Hepatic stellate cell (primary cell): ENCODE measurements at regions not wholly inside any gene's neighbourhood (a gene's known extent, or its start where the extent isn't known, plus 50 kb on each side); places are given as distances from the start of the nearest gene placed in this dataset.
A peak's percentile ranks its signal among the peaks of the same experiment; 100 is the strongest.

ENCODE experiments used
- DNase-seq: peaks from one replicate; pipeline ENCODE4 v3.0.0; 2011; ENCODE audit warnings: low spot score

DNA sequence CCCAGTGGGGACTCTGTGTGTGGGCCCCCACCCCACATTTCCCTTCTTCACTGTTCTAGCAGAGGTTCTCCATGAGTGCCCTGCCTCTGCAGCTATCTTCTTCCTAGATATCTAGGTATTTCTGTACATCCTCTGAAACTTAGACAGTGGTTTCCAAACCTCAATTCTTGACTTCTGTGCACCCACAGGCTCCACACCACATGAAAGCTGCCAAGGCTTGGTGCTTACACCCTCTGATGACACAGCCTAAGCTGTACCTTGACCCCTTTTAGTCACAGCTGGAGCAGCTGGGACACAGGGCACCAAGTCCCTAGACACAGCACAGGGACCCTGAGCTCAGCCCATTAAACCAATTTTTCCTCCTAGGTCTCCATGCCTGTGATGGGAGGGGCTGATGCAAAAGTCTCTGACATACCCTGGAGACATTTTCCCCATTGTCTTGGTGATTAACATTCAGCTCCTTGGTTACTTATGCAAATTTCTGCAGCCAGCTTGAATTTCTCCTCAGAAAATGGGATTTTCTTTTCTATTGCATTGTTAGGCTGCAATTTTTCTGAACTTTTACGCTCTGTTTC, 304.5 kb downstream of the OTOL1 start:
- DNase-seq, result no peak

- DNase-seq, result no peak
Observed at GRCh38 chr3:161818106-161818505, 321.5 kb downstream of the OTOL1 start.

- DNase-seq, result no peak
Observed at GRCh38 chr3:161821591-161821990, 325.0 kb downstream of the OTOL1 start.

- no peak for DNase-seq
Observed at GRCh38 chr3:161822291-161822690, 325.7 kb downstream of the OTOL1 start.

DNA sequence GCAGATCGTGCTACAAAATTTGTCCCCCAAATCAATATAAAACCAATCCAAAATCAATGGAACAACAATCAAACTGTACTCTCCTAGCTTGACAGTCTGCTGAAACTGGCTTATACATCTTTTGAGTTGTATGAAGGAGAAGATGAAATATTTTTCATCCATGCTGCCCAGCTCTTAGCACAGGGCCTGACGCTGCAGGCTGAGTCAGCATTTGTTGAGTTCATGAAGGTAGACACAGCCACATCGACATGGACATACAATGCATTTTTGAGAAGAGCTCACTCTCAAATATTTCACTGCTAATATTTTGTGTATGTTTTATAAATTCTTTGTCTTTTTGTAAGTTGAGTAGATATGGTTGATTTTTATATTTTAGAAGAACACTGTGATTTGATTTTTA, 327.3 kb downstream of the OTOL1 start:
- DNase-seq, result no peak

- no peak for DNase-seq
Observed at GRCh38 chr3:161838021-161838420, 341.4 kb downstream of the OTOL1 start.

DNA sequence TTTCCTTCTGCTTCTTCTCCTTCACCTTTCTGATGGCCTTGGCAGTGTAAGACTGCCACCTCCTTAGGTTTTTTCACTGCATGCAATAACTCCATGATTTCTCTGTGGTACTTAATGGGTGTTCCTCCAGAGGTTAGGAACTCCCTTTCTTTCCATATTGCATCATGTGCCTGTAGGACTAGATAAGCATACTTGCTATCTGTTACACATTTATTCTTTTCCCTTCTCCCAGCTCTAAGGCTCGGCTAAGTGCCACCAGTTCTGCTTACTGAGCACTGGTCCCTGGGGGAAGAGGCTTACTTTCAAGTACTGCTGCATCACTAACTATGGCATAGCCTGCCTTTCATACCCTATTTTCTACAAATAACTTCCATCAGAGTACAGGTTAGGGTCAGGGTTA, 351.8 kb downstream of the OTOL1 start:
- DNase-seq, result no peak

DNA sequence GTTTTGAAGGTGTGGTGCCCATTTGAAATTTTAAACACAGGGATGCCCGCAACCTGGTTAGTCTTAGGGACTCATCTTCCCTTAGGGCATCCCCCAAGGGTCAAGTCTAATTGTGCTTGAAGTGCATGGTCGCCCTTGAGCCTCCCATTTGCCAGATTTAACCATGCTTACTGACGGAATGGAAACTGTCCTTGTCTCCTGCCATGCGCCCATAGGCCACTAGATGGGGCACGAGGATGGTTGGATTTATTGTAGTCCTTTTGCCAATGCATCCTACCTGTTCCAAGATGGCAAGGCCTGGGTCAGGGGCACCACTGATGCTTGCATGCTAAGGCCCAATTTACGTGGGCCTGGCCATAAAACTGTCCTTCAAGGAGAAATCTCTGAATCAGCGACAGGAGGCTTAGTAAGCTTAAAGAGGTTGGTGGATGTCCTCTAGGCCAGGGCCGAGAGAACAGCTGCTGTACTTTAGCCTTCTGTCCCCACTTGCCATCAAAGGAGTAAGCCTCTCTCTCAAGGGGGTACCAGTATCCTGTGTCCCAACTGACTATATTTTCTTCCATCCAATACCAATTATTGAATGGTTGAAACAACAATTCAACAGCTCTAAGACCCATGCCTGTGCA, 355.4 kb downstream of the OTOL1 start:
- peak; percentile 14 for DNase-seq

- no peak for DNase-seq
Observed at GRCh38 chr3:161852744-161853143, 356.1 kb downstream of the OTOL1 start.

GRCh38 chr3:161854232-161854771, 357.7 kb downstream of the OTOL1 start:
- DNase-seq, result peak; percentile 9

GRCh38 chr3:161859057-161859456, 362.4 kb downstream of the OTOL1 start:
- DNase-seq, result no peak

DNA sequence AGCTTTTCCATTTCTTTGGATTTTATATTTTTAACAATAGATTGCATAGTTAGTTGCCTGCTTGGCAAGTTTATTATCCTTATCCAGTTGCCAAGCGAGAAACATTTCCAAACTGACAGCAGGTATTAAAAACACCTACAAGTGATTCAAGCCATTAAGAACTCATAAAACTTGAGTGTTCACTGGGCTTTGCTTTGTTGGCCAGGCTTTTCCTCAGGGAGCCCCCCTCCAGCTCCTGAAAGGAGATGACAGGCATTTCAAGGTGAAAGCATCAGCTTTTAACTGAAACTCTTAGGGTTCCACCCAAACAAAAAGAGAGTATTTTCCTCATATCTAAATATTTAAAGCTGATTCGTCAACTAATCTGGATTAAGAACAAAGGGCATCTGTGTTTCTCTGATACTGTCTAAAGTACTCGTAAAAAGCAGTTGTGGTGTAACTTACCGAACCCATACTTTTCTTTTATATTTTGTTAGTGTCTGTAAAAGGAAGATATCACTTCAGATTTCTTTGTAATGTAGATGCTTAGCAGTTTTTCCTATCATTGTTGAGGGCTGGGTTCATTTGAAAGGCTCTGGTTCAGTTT, 363.4 kb downstream of the OTOL1 start:
- no peak for DNase-seq

DNA sequence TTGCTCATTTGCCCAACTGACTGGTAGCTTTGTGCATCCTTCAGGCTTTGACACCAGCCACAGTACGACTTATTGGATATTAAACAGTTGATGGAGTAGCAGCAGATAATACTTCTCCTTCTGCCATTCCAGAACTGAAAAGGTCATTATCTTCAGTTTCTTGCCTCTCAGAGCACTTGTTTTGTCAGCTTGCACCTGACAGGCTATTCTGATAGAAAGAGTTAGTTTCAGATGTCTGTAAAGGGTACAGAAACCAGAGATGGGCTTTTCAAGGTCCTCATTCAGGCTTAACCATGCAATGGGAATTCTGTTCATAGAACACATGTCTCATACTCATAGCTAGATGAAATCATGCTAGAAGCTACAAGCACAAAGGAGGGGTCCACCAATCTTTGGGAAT, 367.2 kb downstream of the OTOL1 start:
- no peak for DNase-seq

- DNase-seq, result no peak
Observed at GRCh38 chr3:161866176-161866575, 369.6 kb downstream of the OTOL1 start.

- no peak for DNase-seq
Observed at GRCh38 chr3:161875483-161875882, 378.9 kb downstream of the OTOL1 start.

DNA sequence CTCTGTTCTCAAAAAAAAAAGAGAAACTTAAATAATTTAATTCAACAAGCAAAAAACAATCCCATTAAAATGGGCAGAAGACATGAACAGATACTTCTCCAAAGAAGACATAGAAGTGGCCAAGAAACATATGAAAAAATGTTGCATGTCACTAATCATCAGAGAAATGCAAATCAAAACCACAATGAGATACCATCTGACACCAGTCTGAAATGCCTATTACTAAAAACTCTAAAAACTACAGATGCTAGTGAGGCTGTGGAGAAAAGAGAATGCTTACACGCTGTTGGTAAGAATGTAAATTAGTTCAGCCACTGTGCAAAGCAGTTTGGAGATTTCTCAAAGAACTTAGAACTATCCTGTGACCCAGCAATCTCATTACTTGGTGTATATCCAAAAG, 382.9 kb downstream of the OTOL1 start:
- DNase-seq, result no peak

DNA sequence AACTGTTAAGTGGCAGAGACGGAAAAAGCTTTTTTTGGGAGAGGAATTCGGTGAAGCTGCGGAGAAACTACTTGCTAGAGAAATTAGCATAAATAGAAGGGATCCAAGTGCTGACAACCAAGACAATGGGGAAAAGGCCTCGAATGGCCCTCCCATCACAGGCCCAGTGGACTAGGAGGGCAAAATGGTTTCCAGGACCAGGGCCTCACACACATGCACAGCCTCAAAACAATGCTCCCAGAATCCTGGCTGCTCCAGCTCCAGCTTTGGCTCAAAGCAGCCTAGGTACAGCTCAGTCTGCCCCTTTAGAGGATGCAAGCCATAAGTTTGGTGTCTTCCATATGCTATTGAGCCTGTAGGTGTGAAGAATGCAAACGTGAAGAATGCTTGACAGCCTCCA, 388.2 kb downstream of the OTOL1 start:
- no peak for DNase-seq

GRCh38 chr3:161890147-161890625, 393.6 kb downstream of the OTOL1 start:
- peak; percentile 75 for DNase-seq

- peak; percentile 8 for DNase-seq
Observed at GRCh38 chr3:161893972-161894371, 397.4 kb downstream of the OTOL1 start.

DNA sequence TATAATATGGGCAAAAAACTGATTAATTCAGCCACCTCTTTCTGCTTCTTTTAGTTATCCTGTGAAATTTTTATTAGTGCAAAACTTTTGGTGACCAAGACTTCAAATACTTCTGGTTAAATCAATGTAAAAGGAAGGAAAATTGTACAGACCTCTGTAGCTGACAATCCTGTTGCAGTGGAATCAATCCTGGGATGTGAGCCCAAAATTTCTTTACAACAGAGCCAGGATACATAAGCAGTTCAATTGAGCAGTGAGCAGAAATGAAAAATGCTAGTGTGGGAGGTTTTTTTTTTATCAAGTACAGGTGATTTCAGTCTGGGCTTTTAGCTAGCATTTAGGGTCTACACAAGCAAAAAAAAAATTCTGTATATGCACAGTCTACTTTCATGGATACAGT, 398.0 kb downstream of the OTOL1 start:
- DNase-seq, result no peak

DNA sequence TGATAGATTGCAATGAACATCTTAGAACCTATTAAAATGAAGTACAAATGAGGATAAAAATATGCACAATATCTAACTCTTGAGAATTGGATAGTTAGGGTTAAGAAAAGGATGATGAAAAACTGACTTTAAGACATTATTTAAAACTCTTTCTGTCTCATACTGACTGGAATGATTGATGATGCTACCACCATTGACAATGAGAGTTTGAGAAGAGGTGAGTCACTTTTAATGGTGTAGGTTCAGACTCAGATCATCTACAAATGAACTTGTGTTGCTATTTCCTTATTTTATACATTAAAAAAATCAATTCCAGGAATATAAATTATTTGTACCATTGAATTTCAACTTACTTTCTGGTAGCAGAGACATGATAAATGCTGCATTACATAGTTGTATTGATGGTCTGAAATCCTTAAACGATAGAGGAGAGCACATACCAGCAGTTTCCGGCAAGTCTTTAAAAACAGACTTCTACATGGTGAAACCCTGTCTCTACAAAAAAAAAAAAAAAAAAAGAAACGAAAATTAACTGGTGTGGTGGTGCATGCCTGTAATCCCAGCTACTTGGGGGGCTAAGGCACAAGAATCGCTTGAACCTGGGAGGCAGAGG, 409.0 kb downstream of the OTOL1 start:
- DNase-seq, result no peak

- peak; percentile 17 for DNase-seq
Observed at GRCh38 chr3:161913786-161914389, 417.3 kb downstream of the OTOL1 start.
